Activated CD4-positive, alpha-beta T cell treated with anti-CD3 and anti-CD28 coated beads, Interleukin-2, Interleukin-6, amounts not matched to agents 100 ng/mL and 50 ng/mL, durations not matched to agents 16 hours and 8 hours (primary cell): ENCODE measurements at regions not wholly inside any gene's neighbourhood (a gene's known extent, or its start where the extent isn't known, plus 50 kb on each side); places are given as distances from the start of the nearest gene placed in this dataset.
"Not testable (repeated sequence)": the region's sequence is repeated elsewhere in the genome, so short reads cannot be mapped to it uniquely, and the experiment has no call there.

Experiments
- DNase-seq: peaks from one replicate; pipeline ENCODE4 v3.0.0-alpha.2; 2020

- not testable (repeated sequence) for DNase-seq
Observed at GRCh38 chr1:149229813-149230212, 126.5 kb upstream of the NBPF9 start.

GRCh38 chr1:149234926-149235914, 131.9 kb upstream of the NBPF9 start:
- not testable (repeated sequence) for DNase-seq

- not testable (repeated sequence) for DNase-seq
Observed at GRCh38 chr1:149237515-149237914, 134.2 kb upstream of the NBPF9 start.

- not testable (repeated sequence) for DNase-seq
Observed at GRCh38 chr1:149239897-149240508, 136.7 kb upstream of the NBPF9 start.

GRCh38 chr1:149240530-149240929, 137.2 kb upstream of the NBPF9 start:
- DNase-seq = not testable (repeated sequence)

- not testable (repeated sequence) for DNase-seq
Observed at GRCh38 chr1:149241272-149241671, 137.9 kb upstream of the NBPF9 start.

- DNase-seq = not testable (repeated sequence)
Observed at GRCh38 chr1:149243572-149243971, 140.2 kb upstream of the NBPF9 start.

GRCh38 chr1:149244621-149245020, 141.3 kb upstream of the NBPF9 start:
- DNase-seq = not testable (repeated sequence)

- DNase-seq = not testable (repeated sequence)
Observed at GRCh38 chr1:149246212-149246611, 142.9 kb upstream of the NBPF9 start.

- not testable (repeated sequence) for DNase-seq
Observed at GRCh38 chr1:149248610-149249009, 145.3 kb upstream of the NBPF9 start.

GRCh38 chr1:149249850-149250467, 146.6 kb upstream of the NBPF9 start:
- not testable (repeated sequence) for DNase-seq

GRCh38 chr1:149254894-149255847, 151.8 kb upstream of the NBPF9 start:
- not testable (repeated sequence) for DNase-seq

GRCh38 chr1:149260284-149260683, 156.9 kb upstream of the NBPF9 start:
- not testable (repeated sequence) for DNase-seq

GRCh38 chr1:149260736-149261340, 157.5 kb upstream of the NBPF9 start:
- not testable (repeated sequence) for DNase-seq

- not testable (repeated sequence) for DNase-seq
Observed at GRCh38 chr1:149267287-149267686, 163.9 kb upstream of the NBPF9 start.

GRCh38 chr1:149269001-149269702, 165.8 kb upstream of the NBPF9 start:
- DNase-seq = not testable (repeated sequence)

- not testable (repeated sequence) for DNase-seq
Observed at GRCh38 chr1:149269833-149270232, 166.5 kb upstream of the NBPF9 start.

GRCh38 chr1:149274493-149274892, 171.1 kb upstream of the NBPF9 start:
- DNase-seq = not testable (repeated sequence)

GRCh38 chr1:149275802-149276201, 172.5 kb upstream of the NBPF9 start:
- not testable (repeated sequence) for DNase-seq

- DNase-seq = not testable (repeated sequence)
Observed at GRCh38 chr1:149276496-149276895, 173.1 kb upstream of the NBPF9 start.

GRCh38 chr1:149278156-149278555, 174.8 kb upstream of the NBPF9 start:
- not testable (repeated sequence) for DNase-seq
